ENCODE measurements at regions not wholly inside any gene's neighbourhood (a gene's known extent, or its start where the extent isn't known, plus 50 kb on each side); places are given as distances from the start of the nearest gene placed in this dataset.

DNA sequence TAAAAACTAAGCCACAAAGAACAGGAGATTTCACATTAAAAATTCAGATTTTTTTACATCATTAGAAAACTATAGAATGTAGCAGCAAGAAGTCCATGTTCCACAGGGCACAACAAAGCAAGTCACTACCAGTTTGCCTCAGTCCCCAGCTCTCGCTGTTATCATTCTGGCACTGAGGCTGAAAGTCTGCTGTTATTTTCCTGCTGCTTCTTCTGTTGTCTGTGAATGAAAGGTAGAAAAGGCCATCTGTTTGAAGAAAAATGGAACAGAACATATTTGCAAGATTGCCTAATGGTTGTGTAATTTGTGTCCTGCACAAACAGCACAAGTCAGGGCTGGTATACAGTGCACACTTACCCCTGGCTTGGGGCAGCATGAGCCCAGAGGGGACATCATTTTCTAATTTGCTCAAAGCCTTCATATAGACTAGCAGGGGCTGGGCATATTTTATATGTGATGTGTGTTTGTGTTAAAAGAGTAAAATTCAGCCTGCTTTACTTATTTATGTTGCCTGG, 105.6 kb upstream of the COG2 start:
- no peaks in the 10 kb centered on the region for H3K4me1 ChIP-seq (ENCODE audit: insufficient read depth, low read length)
- no peak overlapping the region for H3K9ac ChIP-seq (ENCODE audit: low read depth, low read length)
- H3K36me3 ChIP-seq (ENCODE audit: insufficient read depth, low read length): no peaks in the 10 kb centered on the region
- no peaks in the 10 kb centered on the region for H3K27me3 ChIP-seq (ENCODE audit: insufficient read depth, low read length, poor library complexity)
- H3K4me3 ChIP-seq (ENCODE audit: low read depth in 1 of 2, low read length in 2 of 2): no peak overlapping the region
- ATAC-seq (ENCODE audit: insufficient read depth, low read depth): no peak
- no peaks in the 10 kb centered on the region for H3K9me3 ChIP-seq (ENCODE audit: insufficient read depth, low read length, severe bottlenecking)
- H3K79me2 ChIP-seq (ENCODE audit: insufficient read depth, low read length): no peaks in the 10 kb centered on the region
- no peak overlapping the region for H2AFZ ChIP-seq (ENCODE audit: low read depth, low read length)
- no peak for DNase-seq
- H4K20me1 ChIP-seq (ENCODE audit: insufficient read depth, low read length): no peaks in the 10 kb centered on the region
- no peak overlapping the region for H3K27ac ChIP-seq (ENCODE audit: low read length)
- H3K4me2 ChIP-seq (ENCODE audit: insufficient read depth, low read length): no peak overlapping the region
- no peak for TF ChIP-seq CTCF (IDR thresholded peaks at IDR 0.05; ENCODE audit: borderline replicate concordance, extremely low read depth, low read length, poor library complexity, severe bottlenecking)
- TF ChIP-seq EZH2 (IDR thresholded peaks at IDR 0.05; ENCODE audit: borderline replicate concordance, low read depth, low read length, severe bottlenecking): no peak

DNA sequence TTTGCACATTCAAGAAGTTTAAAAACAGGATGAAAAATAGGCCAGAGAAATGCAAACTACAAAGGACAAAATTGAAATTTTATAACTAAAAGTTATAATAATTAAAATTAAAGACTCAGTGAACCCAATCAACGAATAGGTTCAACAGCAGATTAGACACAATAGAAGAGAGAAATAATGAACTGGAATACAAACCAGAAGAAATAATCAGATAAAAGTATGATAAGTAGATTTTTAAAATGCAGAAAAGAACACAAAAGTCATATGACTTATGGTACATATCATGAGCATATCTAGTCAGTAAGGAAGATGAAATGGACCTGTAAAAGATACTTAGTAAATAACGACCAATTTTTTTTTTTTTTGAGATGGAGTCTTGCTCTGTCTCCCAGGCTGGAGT, 108.1 kb upstream of the COG2 start:
- Histone ChIP-seq H3K36me3 (ENCODE audit: insufficient read depth, low read length) (no peaks in the 10 kb centered on the region), H3K4me3 (ENCODE audit: low read depth in 1 of 2, low read length in 2 of 2) (no peak overlapping the region), H3K79me2 (ENCODE audit: insufficient read depth, low read length) (no peaks in the 10 kb centered on the region), H3K4me2 (ENCODE audit: insufficient read depth, low read length) (no peak overlapping the region), H4K20me1 (ENCODE audit: insufficient read depth, low read length) (no peaks in the 10 kb centered on the region), H3K9me3 (ENCODE audit: insufficient read depth, low read length, severe bottlenecking) (no peaks in the 10 kb centered on the region), H3K4me1 (ENCODE audit: insufficient read depth, low read length) (no peaks in the 10 kb centered on the region), H3K27ac (ENCODE audit: low read length) (no peak overlapping the region), H3K27me3 (ENCODE audit: insufficient read depth, low read length, poor library complexity) (no peaks in the 10 kb centered on the region), H3K9ac (ENCODE audit: low read depth, low read length) (no peak overlapping the region), H2AFZ (ENCODE audit: low read depth, low read length) (no peak overlapping the region)
- TF ChIP-seq CTCF (IDR thresholded peaks at IDR 0.05; ENCODE audit: borderline replicate concordance, extremely low read depth, low read length, poor library complexity, severe bottlenecking): no peak
- no peak for TF ChIP-seq EZH2 (IDR thresholded peaks at IDR 0.05; ENCODE audit: borderline replicate concordance, low read depth, low read length, severe bottlenecking)
- no peak for ATAC-seq (ENCODE audit: insufficient read depth, low read depth)
- DNase-seq: no peak

GRCh38 chr1:230531103-230531502, 105.0 kb upstream of the PGBD5 start:
- Histone ChIP-seq H3K27ac (ENCODE audit: low read length) (no peak overlapping the region), H3K9ac (ENCODE audit: low read depth, low read length) (no peak overlapping the region), H2AFZ (ENCODE audit: low read depth, low read length) (no peak overlapping the region), H3K4me3 (ENCODE audit: low read depth in 1 of 2, low read length in 2 of 2) (no peak overlapping the region), H3K9me3 (ENCODE audit: insufficient read depth, low read length, severe bottlenecking) (no peaks in the 10 kb centered on the region), H3K4me2 (ENCODE audit: insufficient read depth, low read length) (no peak overlapping the region), H4K20me1 (ENCODE audit: insufficient read depth, low read length) (no peaks in the 10 kb centered on the region), H3K79me2 (ENCODE audit: insufficient read depth, low read length) (no peaks in the 10 kb centered on the region), H3K4me1 (ENCODE audit: insufficient read depth, low read length) (no peaks in the 10 kb centered on the region), H3K36me3 (ENCODE audit: insufficient read depth, low read length) (no peaks in the 10 kb centered on the region), H3K27me3 (ENCODE audit: insufficient read depth, low read length, poor library complexity) (no peaks in the 10 kb centered on the region)
- ATAC-seq (ENCODE audit: insufficient read depth, low read depth): no peak
- no peak for TF ChIP-seq CTCF (IDR thresholded peaks at IDR 0.05; ENCODE audit: borderline replicate concordance, extremely low read depth, low read length, poor library complexity, severe bottlenecking)
- no peak for DNase-seq

DNA sequence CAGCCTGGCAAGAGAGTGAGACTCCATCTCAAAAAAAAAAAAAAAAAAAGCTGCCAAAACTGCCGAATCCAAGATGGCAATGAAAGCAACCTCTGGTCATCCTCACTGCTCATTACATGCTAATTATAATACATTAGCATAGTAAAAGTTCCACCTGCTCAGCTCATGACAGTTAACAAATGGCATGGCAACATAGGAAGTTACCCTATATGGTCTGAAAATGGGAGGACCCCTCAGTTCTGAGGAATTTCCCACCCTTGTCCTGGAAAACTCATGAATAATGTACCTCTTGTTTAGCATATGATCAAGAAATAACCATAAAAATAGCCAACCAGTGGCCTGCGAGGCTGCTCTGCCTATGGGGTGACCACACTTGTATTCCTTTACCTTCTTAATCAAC, 93.1 kb upstream of the PGBD5 start:
- Histone ChIP-seq H3K36me3 (ENCODE audit: insufficient read depth, low read length) (no peaks in the 10 kb centered on the region), H2AFZ (ENCODE audit: low read depth, low read length) (no peak overlapping the region), H3K27me3 (ENCODE audit: insufficient read depth, low read length, poor library complexity) (peaks cover 2% of the 10 kb centered on the region), H3K9me3 (ENCODE audit: insufficient read depth, low read length, severe bottlenecking) (no peaks in the 10 kb centered on the region), H3K27ac (ENCODE audit: low read length) (no peak overlapping the region), H3K9ac (ENCODE audit: low read depth, low read length) (no peak overlapping the region), H3K4me3 (ENCODE audit: low read depth in 1 of 2, low read length in 2 of 2) (no peak overlapping the region), H4K20me1 (ENCODE audit: insufficient read depth, low read length) (no peaks in the 10 kb centered on the region), H3K4me1 (ENCODE audit: insufficient read depth, low read length) (no peaks in the 10 kb centered on the region), H3K79me2 (ENCODE audit: insufficient read depth, low read length) (no peaks in the 10 kb centered on the region), H3K4me2 (ENCODE audit: insufficient read depth, low read length) (no peak overlapping the region)
- DNase-seq (no peak), ATAC-seq (ENCODE audit: insufficient read depth, low read depth) (no peak)
- TF ChIP-seq EZH2 (IDR thresholded peaks at IDR 0.05; ENCODE audit: borderline replicate concordance, low read depth, low read length, severe bottlenecking) (no peak), CTCF (IDR thresholded peaks at IDR 0.05; ENCODE audit: borderline replicate concordance, extremely low read depth, low read length, poor library complexity, severe bottlenecking) (no peak)
